Activated CD8-positive, alpha-beta memory T cell treated with anti-CD3 and anti-CD28 coated beads, Interleukin-2, amount 50 U/mL, for 1 hour (primary cell): ENCODE measurements at regions not wholly inside any gene's neighbourhood (a gene's known extent, or its start where the extent isn't known, plus 50 kb on each side); places are given as distances from the start of the nearest gene placed in this dataset.

Source experiments
- DNase-seq: peaks from one replicate; pipeline ENCODE4 v3.0.0-alpha.2; 2020; ENCODE audit errors: extremely low read depth

DNA sequence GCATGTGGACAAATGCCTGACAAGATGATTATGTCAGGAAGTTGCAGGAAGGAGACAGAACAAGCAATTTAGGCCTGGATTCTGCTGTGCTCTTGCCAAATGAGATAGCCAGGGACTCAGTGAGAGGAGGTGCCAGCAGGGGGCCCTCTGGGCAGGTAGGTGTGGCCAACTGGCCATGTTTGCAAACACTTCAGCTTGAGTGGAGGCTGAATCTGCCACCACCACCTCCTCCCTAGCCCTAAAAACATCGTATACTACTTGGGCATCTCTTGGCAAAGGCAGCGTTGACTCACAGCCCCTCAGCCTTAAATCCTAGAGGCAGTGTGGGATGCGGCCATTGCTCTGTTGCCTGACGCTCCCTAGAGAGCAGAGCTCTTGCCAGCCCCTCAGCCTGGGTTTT is 95.1 kb upstream of the PLET1 start:
- no peak for DNase-seq

DNA sequence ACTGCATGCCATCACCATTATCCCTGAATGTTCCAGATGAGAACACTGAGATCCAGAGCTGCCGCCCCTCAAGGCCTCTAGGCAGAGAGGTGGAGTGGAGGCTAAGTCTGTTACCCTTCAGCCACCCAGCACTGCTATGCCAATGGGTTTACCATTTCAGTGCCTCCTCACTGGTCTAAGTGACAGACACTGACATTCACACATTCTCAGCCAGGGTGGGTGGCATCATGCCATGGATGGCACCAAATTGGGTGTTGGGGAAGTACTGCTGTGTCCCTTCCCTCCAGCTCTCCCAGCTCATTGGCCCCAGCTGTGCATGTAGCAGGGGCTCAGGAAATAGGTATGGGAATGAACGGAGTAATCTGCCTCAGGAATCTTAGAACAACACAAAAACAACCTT is 96.8 kb upstream of the PLET1 start:
- no peak for DNase-seq

- no peak for DNase-seq
Measured at GRCh38 chr11:112361396-112361795, 100.7 kb upstream of the PLET1 start.

- DNase-seq = no peak
Measured at GRCh38 chr11:112363527-112363926, 102.9 kb upstream of the PLET1 start.

DNA sequence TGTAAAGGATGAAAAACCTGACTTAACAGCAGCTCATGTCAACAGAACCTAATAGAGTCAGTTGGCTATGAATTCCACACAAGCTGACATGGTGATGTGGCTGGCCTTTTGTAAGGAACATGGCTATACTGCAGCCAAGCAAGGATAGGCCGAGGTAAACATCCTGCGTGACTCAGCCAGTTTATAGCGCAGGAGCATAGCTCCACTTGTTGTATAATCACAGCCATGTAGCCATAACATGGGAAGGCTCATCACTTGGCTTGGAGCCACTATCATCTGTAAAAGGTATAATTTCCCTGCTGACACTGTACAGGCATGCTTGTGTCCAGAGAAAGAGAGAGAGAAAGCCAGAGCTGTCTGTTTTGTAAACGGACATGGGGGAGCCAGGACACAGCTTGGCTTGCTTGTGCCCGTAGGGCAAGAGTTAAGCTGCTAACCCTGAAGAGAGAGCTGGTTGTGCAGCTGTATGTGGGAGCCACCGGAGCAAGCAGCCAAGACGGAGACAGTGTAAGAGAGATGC is 104.4 kb upstream of the PLET1 start:
- no peak for DNase-seq

GRCh38 chr11:112366012-112366411 is 105.4 kb upstream of the PLET1 start:
- DNase-seq = no peak

GRCh38 chr11:112366777-112367176 is 106.1 kb upstream of the PLET1 start:
- DNase-seq = no peak

DNA sequence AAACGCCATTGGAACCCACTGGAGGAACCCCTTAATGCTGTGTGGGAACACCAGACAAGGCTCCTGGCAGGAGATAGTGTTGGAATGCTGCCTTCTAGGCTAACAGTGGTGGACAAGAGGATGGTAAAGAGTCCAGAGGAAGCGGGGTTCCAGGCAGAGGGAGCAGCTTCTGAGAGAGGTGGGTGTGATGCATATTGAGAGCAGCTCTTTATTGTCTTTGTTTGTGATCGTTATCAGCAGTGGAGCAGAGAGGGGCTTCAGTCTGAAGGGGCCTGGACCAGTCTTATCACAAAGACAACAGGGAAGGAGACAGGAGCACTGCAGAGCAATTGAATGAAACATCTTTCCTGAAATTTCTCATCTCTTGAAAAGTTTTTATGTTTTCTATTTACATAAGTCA is 106.8 kb upstream of the PLET1 start:
- DNase-seq = no peak

GRCh38 chr11:112367895-112368294 is 107.2 kb upstream of the PLET1 start:
- DNase-seq = no peak

- DNase-seq = no peak
Measured at GRCh38 chr11:112368381-112368780, 107.7 kb upstream of the PLET1 start.

GRCh38 chr11:112369374-112369773 is 108.7 kb upstream of the PLET1 start:
- no peak for DNase-seq

GRCh38 chr11:112369916-112370315 is 109.3 kb upstream of the PLET1 start:
- DNase-seq = no peak

- no peak for DNase-seq
Measured at GRCh38 chr11:112374486-112375140, 114.0 kb upstream of the PLET1 start.

- DNase-seq = no peak
Measured at GRCh38 chr11:112377946-112378345, 117.3 kb upstream of the PLET1 start.

DNA sequence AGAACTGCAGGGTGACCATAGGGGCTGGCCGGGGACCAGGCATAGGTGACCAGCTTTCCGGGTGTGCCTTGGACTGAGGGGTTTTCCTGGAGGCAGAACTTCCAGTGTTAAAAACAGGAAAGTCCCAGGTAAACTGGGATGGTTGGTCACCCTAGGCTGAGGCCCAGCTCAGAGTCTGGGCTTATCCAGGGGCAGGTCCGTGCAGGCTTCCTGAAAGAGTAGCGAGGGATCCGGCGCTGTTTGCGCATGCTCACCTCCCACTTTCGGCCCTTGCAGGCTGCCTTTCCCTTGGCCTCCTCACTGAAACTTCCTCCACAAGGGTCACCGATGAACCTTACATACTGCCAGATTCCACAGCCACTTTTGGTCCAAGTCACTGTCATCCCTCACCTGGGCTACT is 119.8 kb upstream of the PLET1 start:
- DNase-seq = no peak

DNA sequence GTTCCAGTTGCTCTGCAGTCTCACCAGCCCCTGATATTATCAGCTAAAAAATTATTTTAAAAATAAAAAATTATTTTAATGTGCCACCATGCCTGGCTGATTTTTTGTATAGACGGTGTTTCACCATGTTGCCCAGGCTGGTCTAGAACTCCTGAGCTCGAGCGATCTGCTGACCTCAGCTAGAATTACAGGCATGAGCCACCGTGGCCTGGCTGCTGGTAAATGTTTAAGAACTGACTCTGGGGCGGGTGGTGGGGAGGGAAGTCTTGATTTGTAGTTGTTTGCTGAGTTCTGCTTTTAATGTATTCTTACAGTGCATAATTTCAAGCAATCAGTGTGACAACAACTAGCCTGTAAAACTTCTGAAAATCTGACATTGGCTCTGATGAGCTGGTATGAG is 120.9 kb upstream of the PLET1 start:
- no peak for DNase-seq

- DNase-seq = no peak
Measured at GRCh38 chr11:112382561-112382960, 121.9 kb upstream of the PLET1 start.

- DNase-seq = no peak
Measured at GRCh38 chr11:112388496-112388895, 127.8 kb upstream of the PLET1 start.

DNA sequence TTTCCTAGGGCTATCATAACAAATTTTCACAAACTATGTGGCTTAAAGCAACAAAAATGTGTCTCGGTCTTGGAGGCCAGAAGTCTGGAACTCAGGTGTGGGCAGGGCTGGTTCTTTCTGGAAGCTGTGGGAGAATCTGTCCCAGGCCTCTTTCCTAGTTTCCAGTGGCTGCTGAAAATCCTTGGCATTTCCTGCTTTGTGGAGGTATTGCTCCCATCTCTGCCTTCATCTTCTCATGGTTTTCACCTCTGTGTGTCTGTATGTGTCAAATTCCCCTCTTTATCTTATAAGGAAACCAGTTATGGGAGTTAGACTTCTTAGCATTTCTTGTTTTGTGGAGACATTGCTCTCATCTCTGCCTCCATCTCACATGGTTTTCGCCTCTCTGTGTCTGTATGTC is 130.4 kb upstream of the PLET1 start:
- no peak for DNase-seq

GRCh38 chr11:112392904-112393303 is 132.2 kb upstream of the PLET1 start:
- DNase-seq = no peak

DNA sequence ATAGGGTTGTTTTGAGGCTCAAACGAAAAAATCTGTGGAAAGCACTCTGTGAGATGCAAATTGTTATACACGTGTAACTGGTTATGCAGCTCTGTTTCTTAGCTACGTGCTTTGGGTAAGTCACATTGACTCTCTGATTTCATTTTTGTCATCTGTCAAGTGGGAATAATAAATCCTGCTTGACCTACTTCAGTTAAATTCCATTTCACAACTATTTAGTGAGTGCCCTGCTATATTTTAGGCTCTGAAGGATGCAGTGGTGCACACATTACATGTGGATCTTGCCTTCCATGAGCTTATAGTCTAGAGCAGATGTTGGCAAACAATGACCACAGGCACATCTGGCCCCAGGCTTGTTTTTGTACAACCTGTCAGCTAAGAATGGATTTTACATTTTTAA is 133.6 kb upstream of the PLET1 start:
- no peak for DNase-seq

DNA sequence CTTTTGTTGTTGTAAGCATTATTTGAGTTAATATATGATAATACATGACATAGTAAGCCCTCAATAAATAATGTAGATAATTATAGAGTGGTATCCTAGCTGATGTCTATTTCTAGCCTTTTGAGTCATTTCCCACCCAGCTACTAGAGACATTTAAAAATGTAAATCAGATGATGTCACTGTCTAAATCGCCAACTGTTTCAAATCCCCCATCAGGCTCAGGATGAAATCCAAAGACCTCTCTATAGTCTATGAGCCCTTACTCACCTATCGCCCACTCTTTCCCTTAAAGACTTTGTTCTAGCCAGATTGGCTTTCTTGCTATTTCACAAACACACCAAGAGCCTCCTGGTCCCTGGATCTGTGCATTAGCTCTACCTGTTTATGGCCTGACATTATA is 135.4 kb upstream of the PLET1 start:
- no peak for DNase-seq

- no peak for DNase-seq
Measured at GRCh38 chr11:112398798-112399478, 138.3 kb upstream of the PLET1 start.
